ENCODE measurements at regions not wholly inside any gene's neighbourhood (a gene's known extent, or its start where the extent isn't known, plus 50 kb on each side); places are given as distances from the start of the nearest gene placed in this dataset.

DNA sequence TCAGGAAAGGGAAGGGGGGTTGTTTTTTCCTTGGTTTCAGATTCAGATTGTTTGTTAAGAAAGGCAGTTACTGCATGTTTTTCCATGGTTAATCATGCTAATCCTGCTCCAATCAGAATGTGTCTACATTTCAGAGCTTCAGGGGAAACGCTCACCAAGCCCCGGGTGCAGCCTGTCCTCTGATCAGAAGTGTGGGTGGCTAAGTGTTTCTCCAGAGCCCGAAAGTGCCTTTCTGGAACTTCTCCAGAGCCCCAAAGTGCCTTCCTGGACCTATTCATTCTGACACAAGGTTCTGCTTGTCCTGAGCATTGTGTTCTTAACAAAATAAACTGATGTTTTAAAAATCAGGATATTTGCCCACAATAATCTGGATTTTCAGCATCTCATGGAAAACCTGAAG lies 359.0 kb upstream of the ZNF521 start:
- TF ChIP-seq POLR2A (IDR thresholded peaks at IDR 0.05; ENCODE audit: low read depth, low read length), result no peak
- TF ChIP-seq RAD21 (IDR thresholded peaks at IDR 0.05; ENCODE audit: low read length), result no peak
- TF ChIP-seq, protein P1, sequence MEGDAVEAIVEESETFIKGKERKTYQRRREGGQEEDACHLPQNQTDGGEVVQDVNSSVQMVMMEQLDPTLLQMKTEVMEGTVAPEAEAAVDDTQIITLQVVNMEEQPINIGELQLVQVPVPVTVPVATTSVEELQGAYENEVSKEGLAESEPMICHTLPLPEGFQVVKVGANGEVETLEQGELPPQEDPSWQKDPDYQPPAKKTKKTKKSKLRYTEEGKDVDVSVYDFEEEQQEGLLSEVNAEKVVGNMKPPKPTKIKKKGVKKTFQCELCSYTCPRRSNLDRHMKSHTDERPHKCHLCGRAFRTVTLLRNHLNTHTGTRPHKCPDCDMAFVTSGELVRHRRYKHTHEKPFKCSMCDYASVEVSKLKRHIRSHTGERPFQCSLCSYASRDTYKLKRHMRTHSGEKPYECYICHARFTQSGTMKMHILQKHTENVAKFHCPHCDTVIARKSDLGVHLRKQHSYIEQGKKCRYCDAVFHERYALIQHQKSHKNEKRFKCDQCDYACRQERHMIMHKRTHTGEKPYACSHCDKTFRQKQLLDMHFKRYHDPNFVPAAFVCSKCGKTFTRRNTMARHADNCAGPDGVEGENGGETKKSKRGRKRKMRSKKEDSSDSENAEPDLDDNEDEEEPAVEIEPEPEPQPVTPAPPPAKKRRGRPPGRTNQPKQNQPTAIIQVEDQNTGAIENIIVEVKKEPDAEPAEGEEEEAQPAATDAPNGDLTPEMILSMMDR (conservative IDR thresholded peaks at IDR 0.05; ENCODE audit: low read depth, low read length), result no peak
- TF ChIP-seq RFX5 (IDR thresholded peaks at IDR 0.05; ENCODE audit: low read depth, low read length), result no peak
- no peak for TF ChIP-seq CHD1 (IDR thresholded peaks at IDR 0.05; ENCODE audit: low read depth, low read length)
- TF ChIP-seq CEBPB (IDR thresholded peaks at IDR 0.05; ENCODE audit: low read depth, low read length), result no peak
- TF ChIP-seq MXI1 (IDR thresholded peaks at IDR 0.05; ENCODE audit: borderline replicate concordance, low read depth, low read length), result no peak
- TF ChIP-seq, protein P2, sequence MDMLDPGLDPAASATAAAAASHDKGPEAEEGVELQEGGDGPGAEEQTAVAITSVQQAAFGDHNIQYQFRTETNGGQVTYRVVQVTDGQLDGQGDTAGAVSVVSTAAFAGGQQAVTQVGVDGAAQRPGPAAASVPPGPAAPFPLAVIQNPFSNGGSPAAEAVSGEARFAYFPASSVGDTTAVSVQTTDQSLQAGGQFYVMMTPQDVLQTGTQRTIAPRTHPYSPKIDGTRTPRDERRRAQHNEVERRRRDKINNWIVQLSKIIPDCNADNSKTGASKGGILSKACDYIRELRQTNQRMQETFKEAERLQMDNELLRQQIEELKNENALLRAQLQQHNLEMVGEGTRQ (IDR thresholded peaks at IDR 0.05; ENCODE audit: low read depth, low read length), result no peak
- TF ChIP-seq RCOR1 (IDR thresholded peaks at IDR 0.05; ENCODE audit: insufficient replicate concordance, low read length), result no peak
- TF ChIP-seq, protein P3, sequence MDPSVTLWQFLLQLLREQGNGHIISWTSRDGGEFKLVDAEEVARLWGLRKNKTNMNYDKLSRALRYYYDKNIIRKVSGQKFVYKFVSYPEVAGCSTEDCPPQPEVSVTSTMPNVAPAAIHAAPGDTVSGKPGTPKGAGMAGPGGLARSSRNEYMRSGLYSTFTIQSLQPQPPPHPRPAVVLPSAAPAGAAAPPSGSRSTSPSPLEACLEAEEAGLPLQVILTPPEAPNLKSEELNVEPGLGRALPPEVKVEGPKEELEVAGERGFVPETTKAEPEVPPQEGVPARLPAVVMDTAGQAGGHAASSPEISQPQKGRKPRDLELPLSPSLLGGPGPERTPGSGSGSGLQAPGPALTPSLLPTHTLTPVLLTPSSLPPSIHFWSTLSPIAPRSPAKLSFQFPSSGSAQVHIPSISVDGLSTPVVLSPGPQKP (IDR thresholded peaks at IDR 0.05; ENCODE audit: borderline replicate concordance, low read depth, low read length), result no peak
- TF ChIP-seq MAFK (IDR thresholded peaks at IDR 0.05; ENCODE audit: low read depth, low read length), result no peak
- no peak for TF ChIP-seq NFE2L2 (IDR thresholded peaks at IDR 0.05; ENCODE audit: low read depth, low read length)
- no peak for TF ChIP-seq SMC3 (IDR thresholded peaks at IDR 0.05; ENCODE audit: low read depth, low read length)

Data from IMR-90 (cell line).